PC-9 (cell line): ENCODE measurements at regions not wholly inside any gene's neighbourhood (a gene's known extent, or its start where the extent isn't known, plus 50 kb on each side); places are given as distances from the start of the nearest gene placed in this dataset.

Source experiments
- CTCF ChIP-seq: fragments of 200-600 bp; sonication (generic); conservative IDR thresholded peaks from 2 replicates; pipeline ENCODE4 v1.6.1; 2017; ENCODE audit warnings: mixed run types, antibody characterized with exemption, mild to moderate bottlenecking, moderate library complexity
- EZH2 ChIP-seq: fragments of 200-600 bp; sonication (generic); IDR thresholded peaks from 2 replicates; pipeline ENCODE4 v1.8.0; 2017; ENCODE audit warnings: antibody characterized with exemption, low read depth

- no peak for TF ChIP-seq CTCF
- TF ChIP-seq EZH2 = no peak
Measured at GRCh38 chr5:52731274-52732027, 56.3 kb upstream of the ITGA1 start.
